DMS114 treated with DMSO at 0.1 percent for 48 hours (cell line): ENCODE measurements at regions not wholly inside any gene's neighbourhood (a gene's known extent, or its start where the extent isn't known, plus 50 kb on each side); places are given as distances from the start of the nearest gene placed in this dataset.
"Not testable (repeated sequence)": the region's sequence is repeated elsewhere in the genome, so short reads cannot be mapped to it uniquely, and the experiment has no call there.

Experiments used
- DNase-seq: peaks from one replicate; lab custom pipeline; 2025; ENCODE audit not compliant: unreplicated experiment; lab: John Stamatoyannopoulos, UW

DNA sequence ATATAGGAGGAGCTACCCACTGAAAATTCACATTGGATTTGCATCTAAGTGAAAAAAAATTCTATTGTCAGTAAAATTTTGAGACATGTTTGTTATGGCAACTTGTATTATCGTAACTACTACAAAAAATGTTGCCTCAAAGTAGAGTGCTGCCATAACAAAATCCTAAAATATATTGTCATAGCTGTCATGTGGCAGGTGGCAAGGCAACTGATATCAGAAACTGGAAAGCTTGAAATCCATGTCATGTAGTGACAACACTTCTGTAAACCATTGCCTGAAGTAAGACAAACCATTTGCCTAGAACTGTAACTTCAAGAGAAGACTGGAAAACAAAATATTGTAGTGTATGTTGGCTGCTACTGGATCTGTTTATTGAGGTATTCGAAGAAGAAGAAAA, 697.5 kb upstream of the CELF4 start:
- no peak for DNase-seq

DNA sequence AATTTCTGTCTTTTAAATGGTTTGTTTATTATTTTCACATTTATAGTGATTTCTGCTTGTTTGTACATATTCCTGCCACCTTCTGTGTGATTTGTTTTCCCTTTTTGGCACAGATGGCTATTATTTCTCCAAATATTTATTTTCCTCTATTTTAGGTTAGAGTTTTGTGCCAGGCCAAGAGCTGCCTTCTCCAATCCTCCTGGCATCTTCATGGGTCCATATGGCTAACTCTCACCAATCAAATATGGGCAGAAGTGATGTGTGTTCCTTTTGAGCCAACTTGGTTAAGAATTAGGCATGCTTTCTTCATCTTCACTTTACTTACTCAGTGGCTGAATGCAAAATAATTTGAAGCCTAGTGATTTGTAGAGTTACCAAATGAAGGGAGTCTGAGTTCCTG, 697.1 kb upstream of the CELF4 start:
- no peak for DNase-seq

DNA sequence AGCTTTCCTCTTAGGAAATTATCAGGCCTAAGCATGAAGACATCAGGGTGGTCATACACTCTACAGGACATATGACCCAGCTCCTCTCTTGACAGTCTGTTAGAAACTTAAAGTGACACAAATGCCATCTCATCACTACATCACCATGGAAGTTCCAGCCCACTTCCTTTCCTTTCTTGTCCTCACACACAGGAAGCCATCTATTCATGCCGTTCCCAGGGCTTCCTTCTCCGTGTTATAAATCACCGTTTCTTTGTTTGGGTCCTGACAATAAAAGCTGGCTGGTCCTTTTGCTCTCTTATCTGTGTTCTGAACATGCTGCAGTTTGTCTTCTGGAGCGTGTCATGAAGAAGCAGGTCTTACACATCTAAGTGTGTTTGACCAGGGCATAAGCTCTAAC, 692.1 kb upstream of the CELF4 start:
- no peak for DNase-seq

DNA sequence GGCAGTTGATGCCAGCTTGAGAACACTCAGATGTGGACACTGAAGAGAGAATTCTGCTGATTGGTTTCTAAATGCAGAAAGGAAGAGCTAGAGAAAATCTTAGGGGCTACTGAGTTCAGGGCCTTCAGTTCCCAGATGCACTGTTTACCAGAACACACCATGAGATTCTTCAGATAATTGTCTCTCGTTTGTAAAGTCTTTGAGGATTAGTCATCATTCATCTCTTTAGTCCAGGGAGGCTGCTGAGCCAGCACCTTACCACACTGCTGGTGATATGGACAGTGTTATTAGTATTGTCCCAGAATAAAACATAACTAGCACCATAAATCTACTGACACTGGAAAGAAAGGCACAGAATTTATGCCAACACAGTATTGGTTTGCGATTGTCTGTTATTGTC, 690.8 kb upstream of the CELF4 start:
- DNase-seq: no peak

DNA sequence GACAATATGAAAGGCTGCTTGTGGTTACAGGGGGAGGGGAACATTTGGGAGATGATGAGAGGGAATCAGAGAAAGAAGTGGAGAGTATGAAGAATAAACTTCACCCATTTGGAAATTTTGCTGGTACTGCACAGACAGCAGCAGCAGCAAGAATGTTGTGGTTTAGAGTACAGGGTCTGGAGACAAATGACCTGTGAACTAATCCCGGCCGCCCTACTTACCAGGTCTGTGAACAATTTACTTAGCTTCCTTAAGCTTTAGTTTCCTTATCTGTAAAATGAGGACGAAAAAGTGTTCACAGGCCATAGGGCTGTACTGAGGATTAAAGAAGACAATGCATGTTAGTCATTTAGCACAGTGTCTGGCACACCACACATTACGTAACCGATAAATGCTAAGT, 685.4 kb upstream of the CELF4 start:
- no peak for DNase-seq

DNA sequence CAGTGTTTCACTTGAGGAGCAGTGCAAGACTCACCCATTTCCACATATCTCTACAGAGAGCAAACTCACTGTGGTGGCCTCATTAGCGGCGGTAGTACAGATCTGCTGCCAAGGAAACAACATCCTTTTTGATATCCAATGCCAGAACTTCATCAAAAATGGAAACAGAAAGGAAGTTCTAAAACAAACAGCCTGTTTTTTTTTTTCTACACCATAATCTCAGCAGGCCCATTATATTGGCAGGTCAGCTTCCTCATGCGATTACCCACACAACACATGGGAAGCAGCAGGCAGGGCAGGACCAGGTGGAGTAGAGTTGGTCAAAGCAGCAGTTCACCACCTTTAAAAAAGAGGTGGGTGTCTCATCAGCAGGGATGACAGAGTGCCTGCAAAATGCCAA, 678.9 kb upstream of the CELF4 start:
- DNase-seq: no peak

DNA sequence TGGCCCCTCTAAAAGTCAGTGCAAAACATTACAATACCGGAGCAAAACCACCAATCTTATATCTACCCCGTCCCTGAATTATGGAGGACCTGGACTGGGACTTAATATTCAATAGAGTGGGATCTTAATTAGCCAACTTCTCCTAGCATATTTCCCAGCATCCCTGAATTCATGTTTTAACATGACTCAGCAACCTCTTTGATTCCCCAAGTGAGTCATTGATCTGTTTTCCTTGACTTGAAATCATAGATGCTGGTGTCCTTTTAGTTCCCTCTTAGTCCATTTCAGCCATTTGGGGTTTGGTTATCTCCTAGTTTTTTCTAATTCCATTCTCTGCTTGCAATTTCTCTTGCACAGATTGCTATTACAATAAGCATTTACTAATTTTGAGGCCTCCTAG, 677.7 kb upstream of the CELF4 start:
- no peak for DNase-seq

DNA sequence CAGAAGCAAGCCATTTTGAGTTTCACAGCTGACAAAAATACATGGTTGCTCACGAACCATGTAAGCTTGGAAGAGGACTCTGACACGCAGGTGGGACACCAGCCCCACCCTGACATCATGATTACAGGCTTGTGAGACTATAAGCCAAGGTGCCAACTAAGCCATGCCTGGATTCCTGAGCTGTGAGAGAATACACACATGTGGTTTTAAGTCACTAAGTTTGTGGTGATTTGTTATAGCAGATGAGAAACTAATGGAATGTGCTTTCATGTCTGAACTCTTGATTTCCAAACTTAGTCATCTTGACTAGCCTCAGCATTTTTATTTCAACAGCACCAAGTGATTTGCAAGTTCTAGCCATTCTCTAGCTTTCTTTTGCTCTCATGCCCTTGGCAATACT, 676.1 kb upstream of the CELF4 start:
- DNase-seq: no peak

DNA sequence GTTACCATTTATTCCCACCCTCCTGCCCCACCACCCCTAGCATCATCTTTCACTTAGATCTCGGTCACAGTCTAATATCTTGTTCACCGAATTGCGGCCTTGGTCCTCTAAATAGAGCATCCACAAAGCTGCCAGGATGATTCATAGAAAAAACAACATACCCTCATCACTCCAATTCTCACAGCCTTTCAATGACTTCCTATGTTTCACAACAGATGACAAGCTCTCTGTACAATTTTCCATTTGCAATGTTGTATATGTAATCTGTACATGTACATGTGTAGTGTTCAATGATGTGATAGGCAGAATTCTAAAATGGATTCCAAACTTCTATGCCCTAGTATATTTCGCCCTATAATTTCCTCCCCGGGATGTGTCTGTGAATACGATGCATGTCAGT, 675.6 kb upstream of the CELF4 start:
- no peak for DNase-seq

DNA sequence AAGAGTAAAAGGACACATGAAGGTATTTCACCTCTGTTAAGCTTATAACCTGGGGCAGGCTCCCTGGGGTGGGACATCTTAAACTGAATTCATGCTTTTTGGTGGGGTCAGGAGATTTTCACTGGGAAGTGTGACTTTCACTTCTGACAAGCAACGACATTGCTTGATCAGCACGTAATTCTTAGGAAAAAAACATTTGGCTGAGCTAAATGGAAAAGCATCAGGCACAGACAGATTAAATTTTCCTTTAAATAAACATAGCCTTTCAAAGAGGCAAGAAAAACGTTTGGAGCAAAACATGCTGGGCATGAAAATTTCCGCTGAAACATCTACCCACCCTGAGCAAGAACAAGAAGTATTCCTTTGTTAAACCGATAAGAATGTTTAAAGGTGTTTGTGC, 674.0 kb upstream of the CELF4 start:
- DNase-seq: no peak

DNA sequence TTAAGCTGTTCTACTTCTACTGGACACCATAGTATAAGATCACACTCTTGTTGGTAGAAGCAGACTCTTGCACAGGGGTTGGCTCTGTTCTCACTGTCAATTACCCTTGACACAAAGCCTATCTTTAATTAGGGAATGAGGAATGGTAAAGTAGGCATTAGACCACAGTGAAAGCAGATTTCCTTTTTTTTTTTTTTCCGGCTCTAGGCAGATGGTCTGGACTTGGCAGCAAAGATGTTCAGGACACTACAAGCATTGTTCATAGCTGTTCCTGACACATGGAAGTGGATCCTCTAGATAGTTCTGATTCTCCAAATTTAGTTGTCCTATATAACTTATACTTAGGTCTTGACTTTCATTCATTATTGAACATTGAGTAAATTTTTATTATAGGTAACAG, 672.2 kb upstream of the CELF4 start:
- no peak for DNase-seq

DNA sequence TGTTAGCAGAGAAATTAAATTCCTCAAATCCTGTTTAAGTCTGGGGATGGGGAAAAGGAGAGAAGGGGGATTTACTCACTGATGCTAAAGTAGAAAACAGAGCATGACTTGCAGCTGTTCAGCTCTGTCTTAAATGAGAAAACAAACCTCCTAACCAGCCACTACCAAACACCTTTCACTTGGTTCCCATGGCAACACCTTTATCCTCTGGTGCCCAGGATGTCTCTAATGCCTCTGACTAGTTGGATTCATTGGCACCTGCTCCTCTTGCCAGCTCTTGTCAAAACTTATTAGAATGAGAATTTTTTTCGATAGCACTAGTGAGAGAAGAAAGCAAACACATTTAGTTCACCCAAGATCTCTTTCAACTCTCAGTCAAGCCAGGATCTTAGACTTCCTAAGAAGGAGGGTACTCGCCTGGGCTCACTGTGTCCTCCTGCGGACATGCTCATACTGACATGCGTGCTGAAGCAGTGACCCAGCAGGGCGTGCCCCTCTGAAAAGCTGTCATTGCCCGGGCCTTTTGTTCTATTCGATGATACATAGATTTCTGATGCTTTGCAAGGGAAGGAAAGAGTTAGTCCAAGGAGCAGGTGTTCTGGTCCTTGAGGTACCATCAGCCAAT, 656.0 kb upstream of the CELF4 start:
- DNase-seq: no peak

DNA sequence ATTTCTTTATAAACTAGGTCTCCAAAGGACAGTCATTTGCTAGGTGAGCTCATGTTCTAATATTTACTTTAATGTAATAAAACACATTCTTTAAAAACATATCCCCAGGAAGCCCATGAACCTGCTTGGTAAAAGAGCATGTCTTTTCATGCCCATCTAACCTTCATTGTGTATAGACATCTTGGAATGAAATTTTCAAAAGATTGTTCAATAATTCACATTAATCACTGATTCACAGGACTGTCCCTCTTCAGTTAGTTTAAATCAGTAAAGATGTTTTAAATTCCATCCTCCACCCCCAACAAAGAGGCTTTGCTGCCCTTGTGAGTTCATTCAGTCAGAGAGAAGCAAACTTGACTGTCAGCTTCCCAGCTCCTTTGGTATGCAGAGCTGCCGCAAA, 633.4 kb upstream of the CELF4 start:
- DNase-seq: no peak

DNA sequence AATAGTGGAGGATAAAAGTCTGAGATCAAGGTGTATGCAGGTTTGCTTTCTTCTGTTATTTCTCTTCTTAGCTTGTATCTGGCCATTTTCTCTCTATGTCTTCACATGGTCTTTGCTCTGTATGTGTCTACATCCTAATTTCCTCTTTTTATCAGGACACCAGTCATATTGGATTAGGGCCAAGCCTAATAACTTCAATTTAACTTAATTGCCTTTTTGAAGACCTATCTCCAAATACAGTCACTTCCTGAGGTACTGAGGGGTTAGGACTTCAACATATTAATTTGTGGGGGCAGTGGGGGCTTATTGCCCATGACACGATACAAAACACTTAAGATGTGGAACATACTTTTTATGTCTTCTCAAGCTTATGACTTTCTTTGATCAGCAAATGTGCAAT, 632.9 kb upstream of the CELF4 start:
- DNase-seq: no peak

DNA sequence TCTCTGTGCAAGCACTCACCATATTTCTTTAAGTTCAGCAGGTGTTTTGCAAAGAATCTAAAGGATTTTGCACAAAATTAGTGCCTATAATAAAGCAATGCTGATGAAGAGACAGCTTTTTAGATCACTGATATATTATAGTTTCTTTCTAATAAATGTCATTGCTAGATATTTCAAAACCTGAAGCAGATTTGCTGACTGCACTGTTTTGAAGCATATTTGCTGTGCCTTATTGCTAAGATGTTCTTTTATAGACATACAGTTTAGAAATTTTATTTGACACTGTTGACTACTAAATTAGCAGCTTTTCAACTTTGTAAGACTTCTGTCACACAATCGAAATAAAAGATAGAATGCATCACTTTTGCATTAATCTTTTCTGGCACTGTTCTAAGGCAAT, 620.9 kb upstream of the CELF4 start:
- DNase-seq: no peak

DNA sequence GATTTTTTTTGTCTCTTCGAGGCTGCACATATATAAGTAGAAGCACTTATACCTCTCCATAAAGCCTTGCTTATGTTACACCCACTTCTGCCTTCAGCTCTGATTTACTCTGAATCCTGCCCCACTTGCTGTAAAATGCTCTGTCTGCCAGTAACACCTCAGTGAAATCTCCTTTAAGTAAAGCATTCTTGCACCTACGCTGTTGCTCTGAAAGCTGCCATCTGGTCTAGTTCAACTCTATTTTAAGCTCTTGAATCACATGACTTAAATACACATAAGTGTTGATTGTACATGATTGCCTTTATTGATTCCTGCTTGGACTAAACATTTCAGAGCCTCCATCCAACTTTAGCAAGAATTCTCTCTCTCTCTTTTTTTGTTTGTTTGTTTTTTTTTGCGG, 609.0 kb upstream of the CELF4 start:
- DNase-seq: no peak

DNA sequence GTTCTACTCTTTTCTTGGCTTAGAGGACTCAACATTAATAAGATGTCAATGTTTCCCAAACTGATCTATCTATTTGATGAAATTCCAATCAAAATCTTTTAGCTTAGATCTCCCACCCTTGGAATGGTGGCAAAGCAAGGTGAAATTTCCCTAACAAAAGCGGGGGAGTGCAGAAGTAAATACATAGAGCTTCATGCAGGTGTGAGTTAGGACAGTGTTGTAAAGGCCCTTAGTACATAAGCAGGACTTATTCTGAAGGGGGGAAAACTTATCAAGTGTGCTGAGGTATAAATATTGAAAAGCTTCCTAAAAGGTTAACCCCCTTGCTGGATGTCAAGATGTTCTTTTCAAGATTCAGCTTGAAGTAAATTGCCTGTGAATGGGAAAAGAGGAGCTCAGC, 608.6 kb upstream of the CELF4 start:
- DNase-seq: no peak

DNA sequence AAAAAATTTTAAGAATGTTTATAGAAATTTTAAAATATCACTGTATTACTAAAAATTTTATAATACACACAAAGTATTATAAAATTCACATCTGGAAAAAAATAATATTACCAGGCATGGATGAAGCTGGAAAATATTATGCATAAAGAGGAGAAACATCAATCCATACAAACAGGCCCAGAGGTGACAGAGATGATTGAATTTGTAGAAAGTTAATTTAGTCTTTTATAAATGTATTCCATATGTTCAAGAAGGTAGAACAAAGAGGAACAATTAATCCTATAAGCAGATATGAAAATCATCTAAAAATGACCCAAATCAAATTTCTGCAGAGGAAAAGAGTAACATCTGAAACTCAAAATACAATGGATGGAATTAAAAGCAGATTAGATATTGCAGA, 605.2 kb upstream of the CELF4 start:
- DNase-seq: no peak

DNA sequence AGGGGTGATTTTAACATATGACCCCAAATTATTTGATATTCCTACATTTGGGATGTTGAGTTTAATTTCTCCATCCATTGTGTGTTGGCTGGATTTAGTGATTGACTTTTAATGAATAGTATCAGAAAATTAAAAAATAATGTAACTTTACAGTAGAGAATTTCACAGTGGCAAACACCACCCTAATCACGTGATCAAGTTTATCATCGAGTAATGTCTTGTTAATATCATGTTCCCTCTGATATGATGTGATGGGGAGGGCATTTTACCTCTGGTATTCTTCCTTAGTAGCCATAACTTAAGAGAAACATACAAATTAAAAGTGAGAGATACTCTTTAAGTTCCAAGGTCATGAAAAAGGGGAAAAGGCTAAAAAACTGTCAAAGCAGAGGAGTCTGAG, 602.0 kb upstream of the CELF4 start:
- no peak for DNase-seq

DNA sequence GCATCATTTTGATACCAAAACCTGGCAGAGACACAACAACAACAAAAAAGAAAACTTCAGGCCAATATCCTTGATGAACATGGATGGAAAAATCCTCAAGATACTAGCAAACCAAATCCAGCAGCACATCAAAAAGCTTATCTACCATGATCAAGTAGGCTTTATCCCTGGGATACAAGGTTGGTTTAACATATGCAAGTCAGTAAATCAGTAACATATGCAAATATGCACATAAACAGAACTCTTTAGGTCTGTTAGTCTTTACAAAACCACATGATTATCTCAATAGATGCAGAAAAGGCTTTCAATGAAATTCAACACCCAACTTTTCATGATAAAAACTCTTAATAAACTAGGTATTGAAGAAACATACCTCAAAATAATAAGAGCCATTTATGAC, 587.5 kb upstream of the CELF4 start:
- not testable (repeated sequence) for DNase-seq

DNA sequence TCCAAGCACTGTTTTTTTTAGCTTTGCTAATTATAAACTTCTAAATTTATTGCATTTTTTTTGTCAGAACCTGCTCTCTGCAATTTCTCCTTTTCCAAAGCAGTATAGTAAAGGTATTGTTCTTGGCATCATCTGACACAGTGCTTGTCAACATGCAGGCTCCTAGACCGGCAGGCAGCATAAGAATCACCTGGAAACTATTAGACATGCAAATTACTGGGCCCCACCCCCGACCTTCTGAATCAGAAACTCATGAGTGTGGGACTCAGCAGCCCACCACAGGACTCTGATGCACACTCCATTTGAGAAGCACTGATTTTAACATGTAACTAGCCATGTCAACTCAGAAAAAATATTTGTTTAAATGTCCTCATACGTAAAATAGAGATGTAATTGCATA, 551.1 kb upstream of the CELF4 start:
- no peak for DNase-seq

DNA sequence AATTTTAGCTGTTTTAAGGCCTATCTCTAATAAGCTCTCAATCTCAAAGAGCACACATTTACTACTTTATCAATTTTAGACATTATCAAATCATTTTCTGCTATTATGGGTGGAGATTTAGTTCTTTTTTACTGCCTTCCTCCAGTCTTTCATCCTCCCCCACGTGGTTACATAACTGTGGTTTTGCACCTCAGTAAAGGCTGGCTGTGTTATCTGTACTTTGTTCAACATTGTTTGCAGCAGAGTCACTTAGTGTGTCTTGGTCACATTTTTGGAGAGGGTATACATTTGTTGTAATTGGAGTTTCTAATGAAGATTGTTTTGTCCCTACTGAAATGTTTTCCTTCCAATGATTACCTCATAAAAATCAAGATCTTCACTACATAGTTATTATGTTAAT, 549.6 kb upstream of the CELF4 start:
- no peak for DNase-seq

DNA sequence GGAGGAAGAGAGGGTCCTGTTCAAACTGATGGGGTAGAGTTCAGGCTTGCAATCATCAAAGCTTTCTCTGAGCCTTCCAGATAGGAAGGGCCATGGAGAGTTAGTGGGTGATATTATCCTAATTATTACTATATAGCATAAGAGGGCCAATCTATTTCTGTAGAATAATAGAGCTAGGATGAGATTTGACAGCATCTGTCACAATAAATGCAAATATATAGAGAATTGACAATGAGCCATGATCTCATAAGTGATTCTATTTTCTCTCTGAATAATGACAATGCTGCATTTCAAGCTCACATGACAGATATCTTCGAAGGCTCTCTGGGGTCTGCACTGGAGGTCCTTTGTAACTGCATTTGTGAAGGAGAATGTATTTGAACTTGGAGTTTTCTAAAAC, 521.9 kb upstream of the CELF4 start:
- DNase-seq: no peak

DNA sequence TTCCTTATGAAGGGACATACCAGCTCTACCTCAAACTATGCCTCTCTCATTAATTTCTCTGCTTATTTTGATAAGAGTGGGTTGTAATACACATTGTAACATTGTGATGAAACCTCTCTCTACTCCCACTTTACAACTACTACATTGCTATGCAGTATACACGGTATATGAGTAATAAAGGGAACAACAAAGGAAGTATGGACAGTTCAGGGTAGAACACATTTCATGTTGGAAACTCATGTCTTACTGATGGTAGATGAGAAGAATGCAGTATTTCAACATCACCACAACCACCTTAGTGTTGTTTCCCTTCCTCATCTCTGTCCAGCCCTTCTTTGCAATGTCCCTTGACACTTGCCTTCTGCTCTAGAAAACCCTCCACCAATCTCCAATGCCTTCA, 515.9 kb upstream of the CELF4 start:
- no peak for DNase-seq
